ENCODE measurements at regions not wholly inside any gene's neighbourhood (a gene's known extent, or its start where the extent isn't known, plus 50 kb on each side); places are given as distances from the start of the nearest gene placed in this dataset.

DNA sequence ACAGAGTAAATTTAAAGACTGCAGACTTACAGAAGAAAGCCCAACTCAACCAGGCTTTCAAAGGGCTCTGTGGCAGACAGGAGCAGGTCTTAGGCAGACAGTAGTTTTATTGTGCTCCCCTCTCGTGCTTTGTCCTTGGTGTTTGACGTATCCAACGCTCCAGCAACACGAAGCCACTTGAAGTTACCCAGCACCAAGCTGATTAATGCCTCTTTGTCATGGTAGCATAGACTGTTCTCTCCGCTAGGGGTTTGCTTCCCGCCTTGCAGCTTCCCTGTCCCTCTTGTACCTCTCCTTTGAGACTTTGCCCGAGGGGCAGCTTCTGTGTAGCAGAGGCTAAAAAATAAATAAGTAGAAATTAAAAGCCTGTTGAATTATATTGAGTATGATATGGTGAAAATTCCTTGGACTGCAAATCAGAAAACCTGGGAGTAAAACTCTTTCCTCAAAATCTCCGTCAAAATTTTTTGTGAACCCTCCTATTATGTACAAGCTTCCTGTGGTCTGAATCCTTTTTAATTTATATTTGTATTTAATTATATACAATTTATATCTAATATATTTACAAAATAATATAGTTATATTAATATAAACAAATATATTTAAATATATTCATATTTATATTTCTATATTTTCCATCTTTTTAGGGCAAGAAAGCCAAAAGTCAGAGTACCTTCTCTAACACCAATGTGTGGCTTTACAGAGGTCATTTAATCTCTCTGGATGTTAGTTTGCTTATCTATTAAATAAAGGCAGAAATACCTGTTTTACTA, 405.4 kb downstream of the DMAC1 start:
- DNase-seq (ENCODE audit: low spot score), result no peak

DNA sequence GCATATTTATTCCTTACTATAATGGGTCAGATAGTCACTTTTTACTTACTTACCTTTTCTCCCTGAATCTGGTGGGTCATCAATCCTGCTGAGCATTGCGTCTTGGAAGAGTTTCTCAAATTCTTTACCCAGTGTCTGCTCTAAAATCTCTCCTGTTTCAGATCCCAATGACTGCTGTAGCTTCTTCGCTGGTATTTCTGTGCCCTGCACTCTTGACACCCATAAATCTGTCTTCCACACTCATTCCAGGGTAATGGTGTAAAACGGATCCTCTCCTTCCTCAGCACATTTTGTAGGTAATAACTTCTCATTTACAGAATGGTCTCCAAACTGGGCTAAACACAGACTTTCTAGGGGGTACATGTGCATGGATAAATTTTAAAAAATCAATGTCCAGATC, 407.4 kb downstream of the DMAC1 start:
- DNase-seq (ENCODE audit: low spot score), result no peak

GRCh38 chr9:7388755-7389154, 410.8 kb downstream of the DMAC1 start:
- DNase-seq (ENCODE audit: low spot score), result no peak

DNA sequence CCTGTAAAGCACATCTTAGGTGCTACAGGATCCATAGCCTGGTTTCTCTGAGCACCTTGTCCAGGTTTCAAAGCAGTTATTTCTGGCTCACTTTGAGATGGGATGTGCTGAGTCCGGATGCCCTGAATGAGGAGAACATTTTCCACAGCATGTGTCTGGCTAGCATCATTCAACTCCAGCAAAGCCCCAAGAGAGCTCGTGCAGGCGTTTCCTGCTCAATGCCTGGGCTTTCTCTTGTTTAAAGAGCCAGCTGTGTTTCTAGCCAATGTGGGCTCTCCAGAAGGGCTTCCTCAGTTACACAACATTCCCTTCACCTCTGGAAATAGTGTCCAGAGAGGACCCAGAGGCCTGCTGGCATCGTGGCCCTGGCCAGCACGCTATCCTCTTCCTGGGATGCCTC, 411.7 kb downstream of the DMAC1 start:
- DNase-seq (ENCODE audit: low spot score), result no peak

- no peak for DNase-seq (ENCODE audit: low spot score)
Measured at GRCh38 chr9:7382304-7382703, 417.3 kb downstream of the DMAC1 start.

DNA sequence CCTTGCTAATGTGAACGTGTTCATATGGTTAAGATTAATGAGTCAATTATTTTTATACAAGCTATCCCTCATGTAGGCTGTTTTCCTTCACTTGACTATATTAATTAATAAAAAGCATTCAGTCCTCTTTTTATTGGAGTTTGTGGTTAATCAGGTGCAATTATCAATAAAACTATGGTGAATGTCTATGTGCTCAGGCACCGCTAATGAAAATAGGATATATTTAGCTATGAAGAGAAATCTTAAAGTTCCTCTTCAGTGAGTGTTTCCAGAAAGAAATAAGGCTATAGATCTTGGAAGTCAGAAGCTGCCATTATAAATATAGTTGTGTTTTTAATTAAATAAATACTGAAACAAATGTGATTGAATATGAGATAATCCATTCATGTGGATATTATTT, 422.1 kb downstream of the DMAC1 start:
- DNase-seq (ENCODE audit: low spot score), result no peak

DNA sequence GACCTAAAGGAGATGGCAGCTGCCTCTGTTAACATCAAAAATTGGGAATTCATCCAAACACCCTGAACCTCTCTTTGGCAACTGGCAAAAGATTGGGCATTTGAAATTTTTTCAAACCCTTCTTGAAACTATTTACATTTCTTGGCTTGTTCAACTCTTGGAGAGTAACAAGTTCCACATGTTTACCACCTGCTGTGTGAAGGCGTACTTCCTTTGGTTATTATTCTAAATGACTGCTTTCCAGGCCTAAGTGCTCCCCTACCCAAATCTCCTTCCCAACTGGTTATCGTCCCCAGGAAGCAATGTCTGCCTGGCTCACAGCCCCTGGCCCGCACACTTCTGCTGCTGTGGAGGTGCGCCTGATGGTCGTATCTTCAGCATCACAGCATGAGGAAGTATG, 422.7 kb downstream of the DMAC1 start:
- DNase-seq (ENCODE audit: low spot score), result no peak

- no peak for DNase-seq (ENCODE audit: low spot score)
Measured at GRCh38 chr9:7376213-7376612, 423.4 kb downstream of the DMAC1 start.

DNA sequence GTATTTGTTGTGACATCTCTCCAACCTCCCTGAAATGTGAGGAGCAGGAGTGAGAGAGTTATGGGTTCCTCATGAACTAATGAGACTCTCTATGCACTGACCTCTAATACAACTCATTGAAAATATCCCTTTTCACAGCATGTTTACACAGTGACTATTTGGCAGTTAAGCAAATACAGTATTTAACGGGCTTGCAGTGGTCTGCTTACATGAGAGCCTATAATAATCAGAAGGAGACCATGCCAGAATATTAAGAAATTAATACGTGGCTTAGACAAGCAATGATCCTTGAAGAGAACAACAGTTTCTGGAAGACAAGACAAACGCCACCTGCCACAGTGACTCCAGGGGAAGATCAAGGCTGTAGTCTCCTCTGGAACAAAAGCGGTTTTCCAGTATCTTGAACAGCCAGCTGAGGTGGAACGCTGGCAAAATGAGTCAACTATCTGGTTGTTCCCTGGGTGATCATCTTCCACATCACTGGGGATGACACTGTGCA, 424.5 kb downstream of the DMAC1 start:
- no peak for DNase-seq (ENCODE audit: low spot score)

DNA sequence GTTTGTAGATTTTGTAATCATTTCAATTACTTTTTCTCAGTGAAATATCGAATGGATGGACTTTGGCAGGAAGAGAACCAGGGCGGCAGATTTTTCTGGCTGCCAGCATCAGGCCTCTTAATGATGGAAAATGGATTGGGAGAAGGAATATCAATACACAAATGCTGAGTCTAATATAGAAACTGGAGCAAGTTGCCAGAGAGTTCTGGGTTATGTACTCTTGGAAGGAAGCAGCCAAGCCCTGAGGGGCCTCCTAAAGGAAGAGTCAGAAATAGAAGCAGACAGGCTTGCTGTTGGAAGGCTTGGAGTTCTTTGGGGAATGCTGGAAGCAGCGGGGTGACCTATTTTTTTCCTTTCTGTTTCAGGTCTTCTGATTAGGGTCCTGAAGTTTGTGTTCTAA, 428.6 kb downstream of the DMAC1 start:
- DNase-seq (ENCODE audit: low spot score), result no peak

- no peak for DNase-seq (ENCODE audit: low spot score)
Measured at GRCh38 chr9:7370381-7370780, 429.2 kb downstream of the DMAC1 start.

- DNase-seq (ENCODE audit: low spot score), result no peak
Measured at GRCh38 chr9:7369384-7369821, 430.2 kb downstream of the DMAC1 start.

GRCh38 chr9:7368410-7369292, 430.9 kb downstream of the DMAC1 start:
- DNase-seq (ENCODE audit: low spot score), result peak; percentile 48

GRCh38 chr9:7367726-7368125, 431.9 kb downstream of the DMAC1 start:
- no peak for DNase-seq (ENCODE audit: low spot score)

DNA sequence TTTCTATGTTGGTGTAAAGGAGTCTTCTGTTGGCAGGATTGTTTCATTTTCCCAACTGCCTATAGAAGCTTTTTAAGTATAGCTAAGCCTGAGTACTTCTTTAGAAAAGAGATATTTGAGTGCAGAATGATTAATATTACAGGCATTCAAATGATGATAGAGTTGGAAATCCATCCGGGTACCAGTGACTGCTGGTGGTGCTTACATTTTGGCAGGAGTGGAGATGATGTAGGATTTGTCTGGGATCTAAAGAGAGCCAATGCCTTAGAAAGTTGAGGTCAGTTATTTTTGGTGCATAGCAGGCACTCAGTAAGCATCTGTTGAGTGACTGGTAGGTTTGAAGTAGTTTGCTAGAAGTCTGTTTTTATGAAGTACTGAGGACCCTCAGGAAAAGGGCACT, 433.5 kb downstream of the DMAC1 start:
- peak; percentile 16 for DNase-seq (ENCODE audit: low spot score)

DNA sequence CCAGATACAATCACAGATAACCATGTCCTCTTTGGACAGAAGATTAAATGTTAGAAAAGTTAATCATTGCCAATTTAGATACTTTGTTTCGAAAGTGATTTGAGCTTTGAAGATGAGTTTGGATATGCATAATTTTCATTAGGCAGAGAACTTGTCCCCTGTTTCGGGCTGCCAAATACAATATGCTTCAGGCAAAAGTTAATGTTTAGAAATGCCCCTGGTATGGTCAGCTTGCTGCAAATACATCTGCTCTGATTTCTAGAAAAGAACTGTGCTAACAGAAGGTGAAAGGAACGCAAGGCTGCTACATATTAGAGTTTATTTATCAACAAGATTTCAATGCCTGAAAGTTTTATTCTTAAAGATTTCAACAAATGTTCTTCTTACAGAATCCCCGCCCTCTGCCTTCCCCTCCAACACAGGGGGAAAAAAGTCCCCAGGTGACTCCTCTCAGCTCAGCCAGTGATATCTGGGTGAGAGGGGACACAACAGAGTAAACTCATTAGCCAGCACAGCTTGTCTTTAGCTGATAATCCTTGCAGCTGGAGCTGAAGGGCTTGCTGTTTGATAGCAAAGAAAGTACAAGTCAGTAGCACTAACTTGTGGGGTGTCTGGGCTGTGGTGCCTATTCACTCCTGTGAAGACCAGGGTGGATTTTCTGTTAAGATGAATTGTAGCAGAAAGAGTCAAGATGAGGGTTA, 435.7 kb downstream of the DMAC1 start:
- no peak for DNase-seq (ENCODE audit: low spot score)

DNA sequence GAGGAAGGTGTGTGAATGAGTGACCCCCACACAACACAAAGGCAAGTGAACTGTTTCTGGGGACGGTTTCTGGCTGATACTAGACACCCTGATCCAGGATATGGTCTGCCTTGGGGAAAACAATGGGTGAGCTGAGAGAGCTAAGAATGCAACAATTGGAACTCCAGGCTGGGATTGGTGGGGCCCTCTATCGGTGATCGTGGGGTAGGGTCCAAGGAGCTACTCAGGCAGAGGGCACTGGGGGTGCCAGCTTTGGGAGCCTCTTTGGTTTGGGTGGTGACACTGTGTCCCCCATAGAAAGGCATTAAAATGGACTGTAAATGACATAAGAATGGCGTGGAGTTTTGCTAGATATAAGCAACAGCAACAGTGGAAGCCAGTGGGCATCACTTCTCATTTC, 439.1 kb downstream of the DMAC1 start:
- DNase-seq (ENCODE audit: low spot score), result no peak

- DNase-seq (ENCODE audit: low spot score), result no peak
Measured at GRCh38 chr9:7358876-7359275, 440.7 kb downstream of the DMAC1 start.

GRCh38 chr9:7354704-7355103, 444.9 kb downstream of the DMAC1 start:
- DNase-seq (ENCODE audit: low spot score), result no peak

DNA sequence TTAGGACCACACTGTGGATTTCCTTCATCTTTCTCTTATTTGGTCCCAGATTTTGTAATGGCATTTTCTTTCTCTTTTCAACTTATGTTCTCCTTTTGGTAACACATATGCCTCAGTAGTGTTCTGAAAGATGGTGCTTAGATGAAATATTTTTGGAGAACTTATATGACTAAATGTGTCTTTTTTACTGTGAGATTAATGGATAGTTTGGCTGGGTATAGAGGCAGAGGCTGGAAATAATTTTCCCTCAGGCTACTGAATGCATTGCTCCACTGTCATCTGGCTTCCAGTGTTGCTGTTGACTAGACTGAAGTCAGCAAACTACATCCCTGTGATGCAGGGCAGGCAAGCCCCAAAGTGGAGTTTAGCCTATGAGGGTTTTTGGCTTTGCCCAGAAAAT, 450.9 kb downstream of the DMAC1 start:
- no peak for DNase-seq (ENCODE audit: low spot score)

GRCh38 chr9:7347556-7347955, 452.0 kb downstream of the DMAC1 start:
- no peak for DNase-seq (ENCODE audit: low spot score)

GRCh38 chr9:7346144-7346543, 453.4 kb downstream of the DMAC1 start:
- no peak for DNase-seq (ENCODE audit: low spot score)

DNA sequence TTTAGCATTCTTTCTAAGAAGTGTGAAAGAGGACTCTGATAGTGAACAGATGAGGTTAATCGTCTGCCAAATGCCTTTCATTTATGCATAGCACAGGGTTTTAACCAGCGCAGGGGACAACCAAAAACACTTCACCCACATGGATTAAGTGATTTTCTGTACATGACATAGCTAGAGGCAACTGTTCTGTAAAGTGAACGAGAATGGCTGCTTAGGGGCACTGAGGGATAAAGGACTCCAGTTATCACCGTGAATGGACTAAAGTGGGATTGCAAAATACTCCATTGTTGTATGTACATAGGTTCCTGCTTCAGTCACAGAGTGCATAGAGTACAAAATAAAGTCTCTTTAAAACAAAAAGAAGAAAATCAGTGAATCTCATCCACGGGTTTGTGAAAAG, 456.8 kb downstream of the DMAC1 start:
- no peak for DNase-seq (ENCODE audit: low spot score)

All from hepatic stellate cell (primary cell).